Activated CD4-positive, alpha-beta T cell treated with anti-CD3 and anti-CD28 coated beads, Interleukin-2, Interleukin-6, amounts not matched to agents 100 ng/mL and 50 ng/mL, durations not matched to agents 16 hours and 8 hours (primary cell): ENCODE measurements at regions not wholly inside any gene's neighbourhood (a gene's known extent, or its start where the extent isn't known, plus 50 kb on each side); places are given as distances from the start of the nearest gene placed in this dataset.
"Not testable (repeated sequence)": the region's sequence is repeated elsewhere in the genome, so short reads cannot be mapped to it uniquely, and the experiment has no call there.

Source experiments
- DNase-seq: peaks from one replicate; pipeline ENCODE4 v3.0.0-alpha.2; 2020

- no peak for DNase-seq
Observed at GRCh38 chr3:147471741-147472140, 62.6 kb downstream of the ZIC1 start.

GRCh38 chr3:147472846-147473245, 63.7 kb downstream of the ZIC1 start:
- DNase-seq = no peak

- no peak for DNase-seq
Observed at GRCh38 chr3:147483145-147483544, 74.0 kb downstream of the ZIC1 start.

GRCh38 chr3:147483578-147483977, 74.4 kb downstream of the ZIC1 start:
- DNase-seq = no peak

- no peak for DNase-seq
Observed at GRCh38 chr3:147493065-147493464, 83.9 kb downstream of the ZIC1 start.

- DNase-seq = no peak
Observed at GRCh38 chr3:147493666-147494065, 84.5 kb downstream of the ZIC1 start.

- DNase-seq = no peak
Observed at GRCh38 chr3:147497286-147497685, 88.1 kb downstream of the ZIC1 start.

GRCh38 chr3:147507638-147508286, 98.6 kb downstream of the ZIC1 start:
- DNase-seq = no peak

- DNase-seq = no peak
Observed at GRCh38 chr3:147509448-147509847, 100.3 kb downstream of the ZIC1 start.

- DNase-seq = no peak
Observed at GRCh38 chr3:147513785-147514184, 104.6 kb downstream of the ZIC1 start.

GRCh38 chr3:147514366-147515160, 105.4 kb downstream of the ZIC1 start:
- no peak for DNase-seq

- no peak for DNase-seq
Observed at GRCh38 chr3:147518465-147518864, 109.3 kb downstream of the ZIC1 start.

- DNase-seq = no peak
Observed at GRCh38 chr3:147521646-147522045, 112.5 kb downstream of the ZIC1 start.

- DNase-seq = not testable (repeated sequence)
Observed at GRCh38 chr3:147522780-147523179, 113.6 kb downstream of the ZIC1 start.

GRCh38 chr3:147529551-147529950, 120.4 kb downstream of the ZIC1 start:
- DNase-seq = no peak

- no peak for DNase-seq
Observed at GRCh38 chr3:147538034-147538433, 128.9 kb downstream of the ZIC1 start.

GRCh38 chr3:147540921-147541320, 131.8 kb downstream of the ZIC1 start:
- DNase-seq = no peak

- no peak for DNase-seq
Observed at GRCh38 chr3:147544290-147544689, 135.1 kb downstream of the ZIC1 start.

- DNase-seq = no peak
Observed at GRCh38 chr3:147551491-147551890, 142.3 kb downstream of the ZIC1 start.

- no peak for DNase-seq
Observed at GRCh38 chr3:147554332-147554731, 145.2 kb downstream of the ZIC1 start.

GRCh38 chr3:147572970-147573340, 163.8 kb downstream of the ZIC1 start:
- DNase-seq = no peak

- DNase-seq = no peak
Observed at GRCh38 chr3:147574621-147575020, 165.5 kb downstream of the ZIC1 start.

GRCh38 chr3:147575391-147575790, 166.2 kb downstream of the ZIC1 start:
- no peak for DNase-seq

GRCh38 chr3:147582642-147583041, 173.5 kb downstream of the ZIC1 start:
- DNase-seq = no peak

- DNase-seq = no peak
Observed at GRCh38 chr3:147589016-147589415, 179.9 kb downstream of the ZIC1 start.
